ENCODE measurements at regions not wholly inside any gene's neighbourhood (a gene's known extent, or its start where the extent isn't known, plus 50 kb on each side); places are given as distances from the start of the nearest gene placed in this dataset.

GRCh38 chrX:36443007-36443406 lies 523.5 kb downstream of the CFAP47 start:
- TF ChIP-seq BHLHE40 (IDR thresholded peaks at IDR 0.05; ENCODE audit: borderline replicate concordance) (no peak), FOXM1 (IDR thresholded peaks at IDR 0.05; ENCODE audit: borderline replicate concordance) (no peak), SP1 (IDR thresholded peaks at IDR 0.05) (no peak), SUZ12 (IDR thresholded peaks at IDR 0.05) (no peak), FOXK2 (IDR thresholded peaks at IDR 0.05) (no peak), ZNF384 (IDR thresholded peaks at IDR 0.05) (no peak), TARDBP (IDR thresholded peaks at IDR 0.05) (no peak), ARNT (IDR thresholded peaks at IDR 0.05) (no peak), PKNOX1 (IDR thresholded peaks at IDR 0.05) (no peak), CTBP1 (IDR thresholded peaks at IDR 0.05; ENCODE audit: borderline replicate concordance) (no peak), L3MBTL2 (conservative IDR thresholded peaks at IDR 0.05) (no peak), ELF4 (IDR thresholded peaks at IDR 0.05) (no peak), HDGF (IDR thresholded peaks at IDR 0.05; ENCODE audit: borderline replicate concordance) (no peak)
